SK-N-SH (cell line): ENCODE measurements at regions not wholly inside any gene's neighbourhood (a gene's known extent, or its start where the extent isn't known, plus 50 kb on each side); places are given as distances from the start of the nearest gene placed in this dataset.

Experiments used
- CTCF ChIA-PET: fragments of 300-600, 350-600 bp; formaldehyde crosslinking; extraction: SDS; loops from one replicate; lab custom pipeline; 2021; lab: Yijun Ruan, JAX
- POLR2A ChIA-PET: fragments of 350-600 bp; sonication (Branson Sonifier 250); formaldehyde crosslinking; extraction: SDS; loops from one replicate; lab custom pipeline; 2020; ENCODE audit warnings: antibody characterized with exemption, inconsistent platforms; lab: Yijun Ruan, JAX
- DNase-seq: peaks from one replicate; pipeline ENCODE4 v3.0.0; 2012
- H2AFZ ChIP-seq: fragments of 200-600 bp; sonication (generic); 2 replicates; pipeline ENCODE4 v1.8.1; 2016; ENCODE audit warnings: antibody characterized with exemption, mild to moderate bottlenecking, low read depth
- H3F3A ChIP-seq: fragments of 200-600 bp; sonication (generic); replicated peaks from 2 replicates; pipeline ENCODE3; 2016; ENCODE audit warnings: antibody characterized with exemption, mild to moderate bottlenecking; ENCODE audit not compliant: insufficient read depth
- H3K27ac ChIP-seq, 2 experiments: fragments of 200-500 bp in 1 of 2; fragments of 200-600 bp in 1 of 2; sonication (Bioruptor generic) in 1 of 2; sonication (generic), shearing (Covaris generic) in 1 of 2; 2 replicates each; pipeline versions ENCODE4 v1.5.1 to v1.6.1; 2014 to 2016; ENCODE audit warnings: low read depth in 2 of 2, inconsistent platforms in 1 of 2, low read length in 1 of 2, mild to moderate bottlenecking in 1 of 2, mixed read lengths in 1 of 2
- H3K27me3 ChIP-seq: fragments of 200-600 bp; sonication (generic), shearing (Covaris generic); 2 replicates; pipeline ENCODE4 v1.6.1; 2016; ENCODE audit warnings: mixed run types; ENCODE audit not compliant: insufficient read depth
- H3K36me3 ChIP-seq, 2 experiments: fragments of 200-500 bp in 1 of 2; fragments of 200-600 bp in 1 of 2; sonication (Bioruptor generic) in 1 of 2; sonication (generic) in 1 of 2; replicated peaks in 1 of 2; 2 replicates each; pipeline versions ENCODE3 to v1.5.1; 2014 to 2016; ENCODE audit warnings: low read length in 1 of 2, mild to moderate bottlenecking in 1 of 2; ENCODE audit not compliant: insufficient read depth in 2 of 2, control insufficient read depth in 1 of 2
- H3K4me1 ChIP-seq, 2 experiments: fragments of 200-500 bp in 1 of 2; fragments of 200-600 bp in 1 of 2; sonication (Bioruptor generic) in 1 of 2; sonication (generic), shearing (Covaris generic) in 1 of 2; 2 replicates each; pipeline versions ENCODE4 v1.5.1 to v1.6.1; 2014 to 2016; ENCODE audit warnings: low read depth in 1 of 2, low read length in 1 of 2, mixed run types in 1 of 2; ENCODE audit not compliant: insufficient read depth in 2 of 2, control insufficient read depth in 1 of 2
- H3K4me2 ChIP-seq: fragments of 200-600 bp; sonication (generic), shearing (Covaris generic); 2 replicates; pipeline ENCODE4 v1.6.1; 2017; ENCODE audit warnings: mixed run types
- H3K4me3 ChIP-seq, 2 experiments: fragments of 200-500 bp in 1 of 2; fragments of 200-600 bp in 1 of 2; sonication (Bioruptor generic) in 1 of 2; sonication (generic), shearing (Covaris generic) in 1 of 2; 2 replicates each; pipeline versions ENCODE4 v1.5.1 to v1.8.1; 2014 to 2016; ENCODE audit warnings: low read depth in 2 of 2, inconsistent platforms in 1 of 2, low read length in 1 of 2, mild to moderate bottlenecking in 1 of 2, mixed read lengths in 1 of 2, moderate library complexity in 1 of 2
- H3K79me2 ChIP-seq: fragments of 200-600 bp; sonication (generic); 2 replicates; pipeline ENCODE4 v1.8.1; 2017; ENCODE audit warnings: mild to moderate bottlenecking; ENCODE audit not compliant: insufficient read depth
- H3K9ac ChIP-seq: fragments of 200-600 bp; sonication (generic); 2 replicates; pipeline ENCODE4 v1.6.1; 2017; ENCODE audit warnings: mixed run types
- H3K9me2 ChIP-seq: fragments of 200-600 bp; sonication (generic); 2 replicates; pipeline ENCODE4 v1.6.1; 2017; ENCODE audit warnings: mixed run types
- H3K9me3 ChIP-seq: fragments of 200-600 bp; sonication (generic); 2 replicates; pipeline ENCODE4 v1.6.1; 2017; ENCODE audit warnings: mixed run types, mild to moderate bottlenecking, moderate library complexity
- H4K20me1 ChIP-seq: fragments of 200-600 bp; sonication (generic); 2 replicates; pipeline ENCODE4 v1.6.1; 2017; ENCODE audit warnings: mild to moderate bottlenecking, mixed run types; ENCODE audit not compliant: insufficient read depth
- ELF1 ChIP-seq: IDR thresholded peaks from 2 replicates; pipeline ENCODE4 v1.4.0; 2012
- FOSL2 ChIP-seq: IDR thresholded peaks from 2 replicates; pipeline ENCODE4 v1.4.0; 2012; ENCODE audit warnings: low read depth, mild to moderate bottlenecking, moderate library complexity, borderline replicate concordance
- FOXJ3 ChIP-seq: sonication (generic); formaldehyde crosslinking; IDR thresholded peaks from 2 replicates; pipeline ENCODE4 v1.5.1; 2020; ENCODE audit warnings: mild to moderate bottlenecking, missing genetic modification reagents
- GABPA ChIP-seq: IDR thresholded peaks from 2 replicates; pipeline ENCODE4 v1.4.0; 2012; ENCODE audit warnings: low read depth, mild to moderate bottlenecking
- GATA2 ChIP-seq: sonication (generic); formaldehyde crosslinking; IDR thresholded peaks from 2 replicates; pipeline ENCODE4 v1.5.0; 2020; ENCODE audit warnings: mild to moderate bottlenecking, missing genetic modification reagents
- IRF3 ChIP-seq: fragments of 150-350 bp; IDR thresholded peaks from 2 replicates; pipeline ENCODE4 v1.6.1; 2016; ENCODE audit warnings: mild to moderate bottlenecking, low read depth, low read length
- MAX ChIP-seq: IDR thresholded peaks from 2 replicates; pipeline ENCODE4 v1.4.0; 2012; ENCODE audit warnings: low read depth
- MEF2A ChIP-seq: IDR thresholded peaks from 2 replicates; pipeline ENCODE4 v1.4.0; 2012; ENCODE audit warnings: low read depth, borderline replicate concordance
- NFIC ChIP-seq: IDR thresholded peaks from 2 replicates; pipeline ENCODE4 v1.4.0; 2012; ENCODE audit warnings: borderline replicate concordance
- PBX3 ChIP-seq: IDR thresholded peaks from 2 replicates; pipeline ENCODE4; 2012
- POLR2AphosphoS5 ChIP-seq: IDR thresholded peaks from 2 replicates; pipeline ENCODE4 v1.6.1; 2012; ENCODE audit warnings: low read depth, low read length
- RAD21 ChIP-seq: IDR thresholded peaks from 2 replicates; pipeline ENCODE4 v1.6.1; 2012; ENCODE audit warnings: mild to moderate bottlenecking, low read length
- REST ChIP-seq: IDR thresholded peaks from 2 replicates; pipeline ENCODE4 v1.6.1; 2012; ENCODE audit warnings: mild to moderate bottlenecking, low read depth, low read length, moderate library complexity
- RFX5 ChIP-seq: IDR thresholded peaks from 2 replicates; pipeline ENCODE4 v1.6.1; 2012; ENCODE audit warnings: mild to moderate bottlenecking, improper control_type of control experiment, low read length
- SMC3 ChIP-seq: IDR thresholded peaks from 2 replicates; pipeline ENCODE4 v1.6.1; 2012; ENCODE audit warnings: low read depth, low read length, improper control_type of control experiment
- YY1 ChIP-seq: IDR thresholded peaks from 2 replicates; pipeline ENCODE4 v1.4.0; 2012; ENCODE audit warnings: low read depth, mild to moderate bottlenecking
- ZBTB33 ChIP-seq: IDR thresholded peaks from 2 replicates; pipeline ENCODE4 v1.4.0; 2012; ENCODE audit warnings: low read depth, borderline replicate concordance
- WGBS: methylation state at CpG from one replicate; pipeline ENCODE4 v1.1.6; 2017; ENCODE audit warnings: low lambda C conversion rate; 5-methylcytosine and 5-hydroxymethylcytosine counted together

- H3F3A ChIP-seq: no peaks in the 10 kb centered on the region
- no peak overlapping the region for H2AFZ ChIP-seq
- H3K9me2 ChIP-seq: no peaks in the 10 kb centered on the region
- H3K27ac ChIP-seq: no peak overlapping the region
- no peaks in the 10 kb centered on the region for H3K27me3 ChIP-seq
- ChIA-PET POLR2A (no interaction called here), CTCF (no interaction called here)
- no peaks in the 10 kb centered on the region for H3K4me1 ChIP-seq
- no peaks in the 10 kb centered on the region for H4K20me1 ChIP-seq
- WGBS: 38% methylated on average over 3 of the region's 3 CpGs
- DNase-seq: no peak
- no peaks in the 10 kb centered on the region for H3K36me3 ChIP-seq
- no peaks in the 10 kb centered on the region for H3K79me2 ChIP-seq
- no peak overlapping the region for H3K9ac ChIP-seq
- no peak overlapping the region for H3K4me2 ChIP-seq
- no peaks in the 10 kb centered on the region for H3K9me3 ChIP-seq
- no peak overlapping the region for H3K4me3 ChIP-seq
- no peak for TF ChIP-seq REST
- no peak for TF ChIP-seq MAX
- TF ChIP-seq MEF2A: no peak
- no peak for TF ChIP-seq SMC3
- no peak for TF ChIP-seq RAD21
- no peak for TF ChIP-seq RFX5
- TF ChIP-seq YY1: no peak
- TF ChIP-seq ZBTB33: no peak
- TF ChIP-seq GABPA: no peak
- no peak for TF ChIP-seq NFIC
Measured at GRCh38 chr5:97449172-97449571, 266.1 kb upstream of the RIOK2 start.

GRCh38 chr5:97452646-97453045, 269.6 kb upstream of the RIOK2 start:
- no peaks in the 10 kb centered on the region for H3K4me1 ChIP-seq
- H3K9me2 ChIP-seq: no peaks in the 10 kb centered on the region
- H3K79me2 ChIP-seq: no peaks in the 10 kb centered on the region
- no peak for TF ChIP-seq IRF3
- TF ChIP-seq ELF1: no peak
- TF ChIP-seq SMC3: no peak
- no peak for TF ChIP-seq FOXJ3
- no peak for TF ChIP-seq MAX
- no peak for TF ChIP-seq FOSL2
- no peak for TF ChIP-seq RFX5
- TF ChIP-seq GATA2 (CRISPR knock-in tag): no peak
- no peak for TF ChIP-seq PBX3
- no peak for TF ChIP-seq POLR2AphosphoS5
- no peak for TF ChIP-seq MEF2A
- no peaks in the 10 kb centered on the region for H3F3A ChIP-seq
- H4K20me1 ChIP-seq: no peaks in the 10 kb centered on the region
- H3K9ac ChIP-seq: no peak overlapping the region
- H3K27me3 ChIP-seq: no peaks in the 10 kb centered on the region
- no peaks in the 10 kb centered on the region for H3K36me3 ChIP-seq
- ChIA-PET CTCF (no interaction called here), POLR2A (no interaction called here)
- H2AFZ ChIP-seq: no peak overlapping the region
- H3K27ac ChIP-seq: no peak overlapping the region
- H3K4me3 ChIP-seq: no peak overlapping the region
- DNase-seq: no peak
- no peak overlapping the region for H3K4me2 ChIP-seq
- H3K9me3 ChIP-seq: no peaks in the 10 kb centered on the region
